ENCODE measurements at regions not wholly inside any gene's neighbourhood (a gene's known extent, or its start where the extent isn't known, plus 50 kb on each side); places are given as distances from the start of the nearest gene placed in this dataset.

GRCh38 chr21:38875694-38876492 lies 70.2 kb downstream of the ETS2 start:
- Histone ChIP-seq H3K27ac (ENCODE audit: control insufficient read depth, insufficient read depth) (no peak overlapping the region), H3K9me3 (replicated peaks; ENCODE audit: control insufficient read depth, insufficient read depth, low read length) (no peaks in the 10 kb centered on the region; the same call in 2 of the 3 replicates), H3K4me2 (ENCODE audit: control insufficient read depth, insufficient read depth) (no peak overlapping the region), H3K27me3 (replicated peaks in 1 of 2; ENCODE audit: control insufficient read depth in 2 of 2, insufficient read depth in 2 of 2, low read length in 1 of 2) (no peaks in the 10 kb centered on the region), H2AFZ (ENCODE audit: control insufficient read depth, low read depth, low read length) (no peak overlapping the region), H3K4me3 (no peak overlapping the region), H4K20me1 (ENCODE audit: control insufficient read depth, insufficient read depth) (no peaks in the 10 kb centered on the region), H3K79me2 (ENCODE audit: control insufficient read depth, insufficient read depth, low read length) (no peaks in the 10 kb centered on the region), H3K4me1 (ENCODE audit: control insufficient read depth, insufficient read depth, low read length) (no peaks in the 10 kb centered on the region), H3K36me3 (ENCODE audit: control insufficient read depth in 2 of 2, insufficient read depth in 2 of 2, low read length in 1 of 2) (no peaks in the 10 kb centered on the region), H3K9ac (ENCODE audit: control insufficient read depth, insufficient read depth, low read length) (no peak overlapping the region)
- POLR2A ChIA-PET: no interaction called here
- intact Hi-C loops (cut with micrococcal nuclease; ENCODE audit: unreplicated experiment) (no loop called here), in situ Hi-C loops (cut with MboI) (no loop called here)
- ATAC-seq (no peak), DNase-seq (ENCODE audit: low read depth, low spot score) (no peak), FAIRE-seq (no peak)
- RAD21 ChIA-PET (ENCODE audit: unreplicated experiment): no interaction called here
- CTCF ChIA-PET: no interaction called here
- BruUV-seq (replicated peaks): no TSS peak
- SMC1A ChIA-PET (ENCODE audit: uncharacterized antibody, unreplicated experiment): no interaction called here
- 39% methylated on average over 10 of the region's 10 CpGs for WGBS (ENCODE audit: insufficient coverage, insufficient replicate concordance, low lambda C conversion rate, missing lambda C conversion rate)
- TF ChIP-seq ZSCAN29 (IDR thresholded peaks at IDR 0.05) (no peak), ZBTB4 (CRISPR knock-in tag; IDR thresholded peaks at IDR 0.05) (no peak), MAX (IDR thresholded peaks at IDR 0.05; ENCODE audit: low read depth, low read length) (no peak), ZNF274 (IDR thresholded peaks at IDR 0.05; ENCODE audit: insufficient read depth, insufficient read length) (no peak), IRF5 (IDR thresholded peaks at IDR 0.05; ENCODE audit: borderline replicate concordance) (no peak), SRF (IDR thresholded peaks at IDR 0.05; ENCODE audit: low read depth in 2 of 2, low read length in 2 of 2) (no peak), MEF2B (IDR thresholded peaks at IDR 0.05; ENCODE audit: partially characterized antibody, poor library complexity, severe bottlenecking) (no peak), EZH2 (IDR thresholded peaks at IDR 0.05; ENCODE audit: borderline replicate concordance, control insufficient read depth, low read depth, low read length) (no peak), SPI1 (IDR thresholded peaks at IDR 0.05; ENCODE audit: borderline replicate concordance, insufficient read depth, low read depth, low read length) (no peak), ZZZ3 (IDR thresholded peaks at IDR 0.05; ENCODE audit: control insufficient read depth, insufficient read length, low read depth) (no peak), BCL3 (IDR thresholded peaks at IDR 0.05; ENCODE audit: borderline replicate concordance, insufficient read depth, low read depth, low read length, poor library complexity, severe bottlenecking) (no peak), BCL11A (IDR thresholded peaks at IDR 0.05; ENCODE audit: low read depth, low read length) (no peak), CREM (IDR thresholded peaks at IDR 0.05; ENCODE audit: low read depth) (no peak), IRF3 (IDR thresholded peaks at IDR 0.05) (no peak)

Measured in GM12878 (cell line).